Liver (tissue), 2 donors: ENCODE measurements at regions not wholly inside any gene's neighbourhood (a gene's known extent, or its start where the extent isn't known, plus 50 kb on each side); places are given as distances from the start of the nearest gene placed in this dataset.

Experiments used
- FOXA1 ChIP-seq: IDR thresholded peaks from 2 replicates; pipeline ENCODE4 v1.6.1; 2016; ENCODE audit warnings: antibody characterized with exemption
- TF ChIP-seq, protein P1 (sequence below): fragments of 150-350 bp; IDR thresholded peaks from 2 replicates; pipeline ENCODE4 v1.5.1; 2017; ENCODE audit warnings: improper control_type of control experiment, low read depth, low read length; ENCODE audit not compliant: missing input control
- donor health status: healthy.

DNA sequence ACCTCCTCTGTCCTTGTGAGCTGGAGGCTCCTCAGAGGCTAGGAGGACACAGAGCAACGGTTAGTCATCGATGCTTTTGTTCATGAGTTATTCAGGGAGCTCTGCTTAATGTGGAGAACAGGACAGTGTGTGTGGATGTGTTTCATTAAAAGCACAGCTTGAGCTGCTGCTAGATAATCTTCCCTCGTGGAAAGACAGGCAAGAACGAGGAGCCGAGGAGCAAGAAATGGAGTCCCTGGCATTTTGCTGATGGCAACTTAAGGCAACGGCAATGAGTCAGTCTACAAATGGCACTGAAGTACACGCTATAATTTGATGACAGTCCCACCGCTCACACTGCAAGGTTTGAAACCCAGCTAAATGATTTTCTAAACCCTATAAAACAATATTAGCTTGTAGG is 106.2 kb downstream of the IGLL1 start:
- TF ChIP-seq FOXA1: no peak
- TF ChIP-seq, protein P1, sequence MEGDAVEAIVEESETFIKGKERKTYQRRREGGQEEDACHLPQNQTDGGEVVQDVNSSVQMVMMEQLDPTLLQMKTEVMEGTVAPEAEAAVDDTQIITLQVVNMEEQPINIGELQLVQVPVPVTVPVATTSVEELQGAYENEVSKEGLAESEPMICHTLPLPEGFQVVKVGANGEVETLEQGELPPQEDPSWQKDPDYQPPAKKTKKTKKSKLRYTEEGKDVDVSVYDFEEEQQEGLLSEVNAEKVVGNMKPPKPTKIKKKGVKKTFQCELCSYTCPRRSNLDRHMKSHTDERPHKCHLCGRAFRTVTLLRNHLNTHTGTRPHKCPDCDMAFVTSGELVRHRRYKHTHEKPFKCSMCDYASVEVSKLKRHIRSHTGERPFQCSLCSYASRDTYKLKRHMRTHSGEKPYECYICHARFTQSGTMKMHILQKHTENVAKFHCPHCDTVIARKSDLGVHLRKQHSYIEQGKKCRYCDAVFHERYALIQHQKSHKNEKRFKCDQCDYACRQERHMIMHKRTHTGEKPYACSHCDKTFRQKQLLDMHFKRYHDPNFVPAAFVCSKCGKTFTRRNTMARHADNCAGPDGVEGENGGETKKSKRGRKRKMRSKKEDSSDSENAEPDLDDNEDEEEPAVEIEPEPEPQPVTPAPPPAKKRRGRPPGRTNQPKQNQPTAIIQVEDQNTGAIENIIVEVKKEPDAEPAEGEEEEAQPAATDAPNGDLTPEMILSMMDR: no peak
